HG03469 (cell line): ENCODE measurements at regions not wholly inside any gene's neighbourhood (a gene's known extent, or its start where the extent isn't known, plus 50 kb on each side); places are given as distances from the start of the nearest gene placed in this dataset.

Source experiments
- ATAC-seq: cut with Tn5 transposase; IDR thresholded peaks from one replicate; pipeline ENCODE4 v1.9.1; 2021; ENCODE audit warnings: mild to moderate bottlenecking, moderate library complexity, moderate number of reproducible peaks; ENCODE audit not compliant: unreplicated experiment

DNA sequence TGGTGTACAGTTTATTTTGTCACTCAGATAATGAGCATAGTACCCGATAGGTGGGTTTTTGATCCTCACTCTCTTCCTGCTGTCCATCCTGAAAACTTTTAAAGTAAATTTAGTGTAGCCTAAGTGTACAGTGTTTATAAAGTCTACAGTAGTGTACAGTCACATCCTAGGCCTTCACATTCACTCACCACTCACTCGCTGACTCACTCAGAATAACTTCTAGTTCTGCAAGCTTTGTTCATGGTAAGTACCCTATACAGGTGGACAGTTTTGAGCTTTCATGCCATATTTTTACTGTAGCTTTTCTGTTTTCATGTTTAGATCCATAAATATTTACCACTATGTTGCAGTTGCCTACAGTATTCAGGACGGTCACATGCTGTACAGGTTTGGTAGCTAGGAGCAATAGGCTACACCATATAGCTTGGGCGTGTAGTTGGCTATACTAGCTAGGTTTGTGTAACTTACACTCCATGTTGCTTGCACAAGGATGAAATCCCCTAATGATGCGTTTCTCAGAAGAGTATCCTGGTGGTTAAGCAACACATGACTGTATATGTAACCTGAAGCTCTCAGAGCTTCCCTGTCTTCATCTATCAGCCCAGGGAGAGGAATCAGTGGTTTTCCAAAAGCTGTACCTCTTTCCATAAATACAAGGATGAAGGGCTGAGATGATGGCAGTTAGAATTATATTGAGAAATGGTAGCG lies 87.6 kb upstream of the SLC25A26 start:
- ATAC-seq, result no peak

DNA sequence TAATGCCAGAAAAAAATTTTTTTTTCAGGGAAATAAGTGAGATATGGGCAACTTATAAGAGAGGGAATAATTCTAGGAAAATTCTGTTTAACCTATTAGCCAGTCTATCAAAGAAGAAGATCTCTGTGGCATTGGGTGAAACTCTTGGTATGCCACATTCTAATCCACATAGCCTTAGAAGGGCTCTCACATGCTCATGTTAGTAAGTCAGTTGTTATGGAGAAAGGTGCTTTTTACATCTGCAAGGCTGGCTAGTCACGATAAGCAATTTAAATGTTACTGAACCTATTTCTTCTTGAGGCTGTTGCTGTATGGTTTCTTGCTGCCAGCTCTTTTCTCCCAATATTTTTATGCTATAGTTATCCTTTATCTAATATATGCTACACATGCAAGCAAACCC lies 89.9 kb upstream of the MAGI1 start:
- ATAC-seq, result no peak

DNA sequence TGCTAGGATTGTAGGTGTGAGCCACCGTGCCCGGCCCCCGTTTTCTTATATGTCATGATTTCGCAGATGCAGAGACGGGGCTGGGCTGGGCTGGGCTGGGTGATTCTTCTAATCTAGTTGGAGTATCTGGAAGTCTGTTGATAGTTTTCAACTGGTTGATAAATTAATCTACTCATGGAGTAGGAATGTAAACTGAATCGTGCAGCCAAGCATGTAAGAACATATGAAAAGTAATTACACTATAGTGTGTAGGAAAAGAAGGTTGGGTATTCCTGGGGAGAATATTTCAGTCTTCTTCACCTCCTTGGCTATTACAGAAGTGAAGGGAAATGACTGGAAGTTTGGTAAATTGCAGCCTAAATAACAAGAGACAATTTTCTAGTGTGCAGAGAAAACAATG lies 82.6 kb upstream of the MAGI1 start:
- ATAC-seq, result no peak

DNA sequence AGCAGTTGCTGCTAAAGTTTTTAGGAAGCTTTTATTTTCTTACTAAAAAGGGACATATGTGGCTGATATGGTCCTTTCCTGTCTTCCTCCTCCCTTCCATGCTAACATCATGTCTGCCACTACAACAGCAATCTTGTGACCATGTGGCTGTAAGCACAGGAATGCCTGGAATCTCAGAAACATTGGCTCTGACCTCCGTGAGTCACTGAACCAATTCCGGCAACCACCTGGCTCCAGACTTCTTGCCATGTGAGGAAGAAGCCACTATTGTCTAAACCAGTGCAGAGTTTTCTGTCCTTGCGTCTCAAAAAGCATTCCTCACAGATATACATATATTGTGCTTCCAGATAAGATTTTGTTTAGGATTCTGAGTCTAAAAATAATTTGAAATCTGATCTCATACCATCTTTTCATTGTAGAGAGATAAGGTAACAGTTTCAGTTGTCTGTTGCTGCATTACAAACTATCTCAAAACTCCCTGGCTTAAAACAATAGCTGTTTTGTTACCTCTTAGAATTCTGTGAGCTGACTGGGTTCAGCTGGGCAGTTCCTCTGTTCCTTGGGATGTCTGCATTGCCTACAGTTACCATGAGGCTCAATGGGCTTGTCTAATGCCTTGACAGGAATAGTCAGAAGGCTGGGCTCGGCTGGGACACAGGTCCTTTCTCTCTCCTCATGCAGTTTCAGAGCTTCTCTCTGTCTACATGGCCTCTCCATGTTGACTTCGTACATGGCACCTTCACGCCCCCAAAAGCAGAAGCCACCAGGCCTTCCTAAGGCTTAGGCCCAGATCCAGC lies 77.3 kb upstream of the MAGI1 start:
- no peak for ATAC-seq

DNA sequence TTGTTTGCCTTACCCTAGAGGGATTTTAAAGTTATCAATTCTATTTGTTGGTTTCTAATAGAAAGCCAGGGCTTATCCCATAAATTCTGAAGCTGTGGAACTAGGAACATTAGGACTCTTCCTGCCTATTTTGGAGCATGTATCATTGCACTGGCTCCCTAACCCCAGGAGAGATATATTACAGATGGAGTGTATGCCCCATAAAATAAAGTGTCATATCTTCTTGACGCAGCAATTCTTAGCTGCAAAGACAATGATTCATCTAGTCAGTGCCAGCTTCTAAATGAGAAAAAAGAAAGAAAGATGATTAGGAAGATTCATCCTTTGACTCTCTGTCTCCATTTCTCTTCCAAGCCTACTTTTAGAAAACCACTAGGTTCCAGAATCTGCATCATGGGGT lies 74.8 kb upstream of the MAGI1 start:
- ATAC-seq, result no peak

DNA sequence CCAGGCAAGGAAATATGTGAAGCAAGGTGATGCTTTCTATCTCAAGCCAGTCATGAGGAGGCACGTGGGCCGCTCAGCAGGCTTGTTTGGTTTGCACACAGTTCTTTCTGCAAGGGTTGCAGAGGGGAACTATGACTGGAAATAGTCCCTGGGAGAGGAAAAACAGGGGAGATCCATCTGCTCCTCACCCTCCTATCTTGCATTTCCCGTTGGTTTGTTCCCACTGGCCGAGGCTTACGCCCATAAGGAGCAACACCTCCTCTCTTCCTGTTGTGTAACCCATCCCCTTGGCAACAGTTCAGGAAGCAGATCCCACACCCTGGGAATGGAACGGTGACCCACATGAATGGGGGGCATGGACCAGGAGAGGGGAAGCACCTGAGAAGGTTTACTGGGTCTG lies 72.1 kb upstream of the MAGI1 start:
- no peak for ATAC-seq

DNA sequence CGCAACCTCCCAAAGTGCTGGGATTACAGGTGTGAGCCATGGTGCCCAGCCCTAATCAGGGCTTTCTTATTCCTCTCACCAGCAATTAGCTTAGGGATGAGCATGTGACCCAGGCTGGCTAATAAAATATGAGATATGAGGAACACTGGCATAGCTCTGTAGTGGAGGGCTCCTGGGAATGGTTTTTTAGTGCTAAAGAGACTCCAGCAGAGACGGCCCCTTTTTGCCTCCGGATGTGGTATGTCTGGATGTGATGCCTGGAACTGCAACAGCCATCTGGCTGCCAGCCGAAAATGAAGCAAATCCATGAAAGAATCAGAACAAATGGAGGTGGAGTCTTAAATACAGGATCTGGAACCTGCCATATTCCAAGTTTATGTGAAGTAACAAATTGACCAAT lies 69.1 kb upstream of the MAGI1 start:
- no peak for ATAC-seq

DNA sequence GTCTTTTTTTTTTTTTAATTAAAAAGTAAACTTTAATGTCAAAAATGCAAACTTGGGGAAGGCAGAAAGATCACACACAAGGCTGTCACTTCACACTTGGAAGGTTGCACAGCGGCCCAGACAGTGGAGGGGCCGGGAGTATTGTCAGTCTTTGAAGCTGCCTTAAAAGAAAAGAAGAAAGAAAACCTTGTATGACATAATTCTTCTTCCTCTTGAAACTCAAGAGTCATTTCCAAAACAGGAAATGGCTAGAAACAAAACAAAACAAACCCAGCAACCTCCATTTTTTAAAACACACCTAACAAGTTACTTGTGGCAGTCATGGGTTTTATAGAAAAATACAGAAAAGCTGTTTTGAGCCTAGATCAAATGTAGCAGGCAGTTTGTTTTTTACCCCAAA lies 68.1 kb upstream of the MAGI1 start:
- ATAC-seq, result no peak

DNA sequence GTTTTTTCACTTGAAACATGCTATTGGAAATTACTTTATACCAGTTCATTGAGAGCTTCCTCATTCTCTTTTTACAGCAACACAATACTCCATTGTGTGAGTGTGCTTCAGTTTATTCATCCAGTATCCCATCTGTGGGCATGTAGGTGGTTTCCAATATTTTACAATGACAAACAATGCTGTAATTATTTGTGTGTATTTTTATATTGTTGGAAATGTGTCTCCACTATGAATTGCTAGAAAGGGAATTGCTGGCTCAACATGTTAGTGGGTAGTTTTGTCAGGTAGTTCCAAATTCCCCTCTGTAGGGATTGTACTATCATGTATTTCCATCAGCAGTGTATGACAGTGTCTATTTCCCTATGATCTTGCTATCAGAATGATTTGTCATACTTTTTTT lies 65.8 kb upstream of the MAGI1 start:
- ATAC-seq, result no peak

DNA sequence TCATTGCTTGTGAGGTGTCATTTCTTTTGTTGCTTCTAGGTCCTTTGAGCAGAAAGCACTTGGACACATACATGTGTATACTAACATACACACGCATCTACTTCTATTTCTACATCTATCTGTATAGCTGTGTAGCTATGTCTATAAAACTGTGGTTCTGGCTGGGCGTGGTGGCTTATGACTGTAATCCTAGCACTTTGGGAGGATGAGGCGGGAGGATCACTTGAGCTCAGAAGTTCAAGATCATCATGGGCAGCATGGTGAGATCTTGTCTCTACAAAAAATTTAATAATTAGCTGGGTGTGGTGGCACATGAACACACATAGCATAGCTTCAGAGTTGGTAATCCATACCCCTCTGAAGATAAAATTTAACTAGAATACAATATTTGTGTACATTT lies 65.0 kb upstream of the MAGI1 start:
- ATAC-seq, result no peak

DNA sequence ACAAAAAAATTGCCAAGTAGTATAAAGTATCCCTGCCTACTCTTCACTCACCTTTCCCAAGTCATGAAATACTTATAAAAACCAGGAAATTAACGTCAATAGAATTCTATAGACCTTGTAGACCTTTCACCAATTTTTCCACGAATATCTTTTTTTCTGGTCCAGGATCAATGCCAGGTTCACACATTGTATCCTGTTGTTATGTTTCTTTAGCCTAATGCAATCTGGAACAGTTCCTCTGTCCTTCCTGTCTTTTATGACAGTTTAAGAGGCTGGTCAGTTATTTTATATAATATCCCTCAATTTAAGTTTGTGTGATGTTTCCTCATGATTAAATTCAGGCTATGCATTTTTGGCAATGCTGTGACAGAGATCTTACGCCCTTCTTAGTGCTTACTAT lies 63.2 kb upstream of the MAGI1 start:
- no peak for ATAC-seq

DNA sequence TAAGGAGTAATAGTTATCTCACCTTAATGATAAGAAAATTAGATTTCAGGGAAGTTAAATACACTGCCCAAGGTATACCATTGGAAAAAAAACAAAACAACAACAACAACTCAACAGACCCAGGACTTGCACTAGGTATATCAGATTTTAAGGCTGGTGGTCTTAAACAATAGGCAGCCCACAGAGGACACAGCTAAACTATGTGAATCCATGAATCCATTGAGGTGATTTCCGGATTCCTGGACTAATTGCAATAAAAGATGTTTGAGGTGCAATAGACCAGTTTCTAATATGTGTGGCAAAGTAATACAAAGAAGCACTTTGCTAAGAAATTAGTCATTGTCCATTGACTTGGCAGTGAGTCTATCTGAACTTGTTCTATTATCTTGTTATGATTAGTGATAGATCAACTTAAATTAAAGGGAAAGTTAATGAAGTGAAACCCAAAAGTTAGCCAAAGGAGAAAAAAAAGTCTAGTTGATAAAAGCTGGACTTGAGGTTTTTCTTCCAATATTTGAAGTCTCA lies 60.9 kb upstream of the MAGI1 start:
- no peak for ATAC-seq

DNA sequence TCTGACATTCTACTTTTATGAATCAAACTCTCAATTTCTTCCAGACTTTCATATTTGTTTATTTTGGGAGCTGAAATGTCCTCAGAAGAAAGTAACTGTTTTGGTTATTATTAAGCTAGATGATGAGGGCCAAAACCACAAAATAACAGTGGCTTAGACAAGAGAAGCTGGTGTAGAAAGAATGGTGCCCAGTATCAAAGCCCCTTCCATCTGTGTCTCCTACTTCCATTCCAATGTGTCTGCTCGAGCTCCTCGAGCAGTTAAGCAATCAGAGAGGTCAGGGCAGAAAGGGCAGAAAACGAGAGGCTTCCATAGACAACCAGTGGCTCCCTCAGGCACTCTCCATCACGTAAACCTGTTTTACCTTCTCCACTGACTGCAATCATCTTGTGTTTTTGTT lies 59.7 kb upstream of the MAGI1 start:
- ATAC-seq, result no peak

DNA sequence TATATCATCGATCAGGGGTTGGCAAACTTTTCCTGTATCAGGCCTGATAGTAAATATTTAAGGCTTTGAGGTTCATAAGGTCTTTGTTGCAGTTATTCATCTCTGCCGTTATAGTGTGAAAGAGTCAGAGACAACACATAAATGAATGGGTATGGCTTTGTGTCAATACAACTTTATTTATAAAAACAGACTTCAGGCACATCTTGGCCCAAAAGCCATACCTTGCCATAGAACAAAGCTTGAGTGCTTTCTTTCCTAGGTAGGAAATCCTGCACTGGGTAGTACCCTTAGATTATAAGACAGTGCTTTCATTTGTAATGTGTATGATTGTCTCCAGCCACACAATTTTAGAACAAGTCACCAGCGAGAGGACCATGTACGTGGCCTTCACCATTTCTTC lies 58.9 kb upstream of the MAGI1 start:
- no peak for ATAC-seq

DNA sequence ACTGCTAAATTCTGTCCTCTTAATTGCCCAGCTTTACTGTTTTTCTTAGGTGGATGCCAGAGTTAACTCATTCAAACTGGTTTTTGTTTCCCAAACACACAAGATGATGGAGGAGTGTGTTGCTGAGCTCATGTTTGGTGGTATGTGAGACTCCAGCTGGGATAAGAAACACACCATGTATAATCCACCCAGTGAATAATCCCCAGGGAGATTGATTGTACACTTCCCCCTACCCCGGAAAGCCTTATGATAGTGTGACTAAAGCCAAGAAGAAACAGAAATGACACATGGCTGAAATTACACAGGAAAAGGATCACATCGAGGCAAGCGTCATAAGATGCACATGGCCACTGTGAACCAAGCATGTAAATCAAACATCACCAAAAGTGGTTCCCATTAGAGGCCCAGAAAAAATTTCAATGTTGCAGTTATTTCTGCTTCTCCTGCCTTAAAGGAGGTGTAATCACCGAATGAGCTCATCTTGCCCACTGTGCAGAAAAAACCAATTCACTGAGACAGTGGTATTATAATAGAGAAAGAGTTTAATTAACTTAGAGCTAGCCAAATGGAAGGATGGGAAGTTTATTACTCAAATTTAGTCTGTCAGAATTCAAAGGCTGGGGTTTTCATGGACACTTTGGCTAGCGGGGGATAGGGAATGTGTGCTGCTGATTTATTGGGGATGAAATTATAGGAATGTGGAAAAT lies 56.7 kb upstream of the MAGI1 start:
- ATAC-seq, result no peak

DNA sequence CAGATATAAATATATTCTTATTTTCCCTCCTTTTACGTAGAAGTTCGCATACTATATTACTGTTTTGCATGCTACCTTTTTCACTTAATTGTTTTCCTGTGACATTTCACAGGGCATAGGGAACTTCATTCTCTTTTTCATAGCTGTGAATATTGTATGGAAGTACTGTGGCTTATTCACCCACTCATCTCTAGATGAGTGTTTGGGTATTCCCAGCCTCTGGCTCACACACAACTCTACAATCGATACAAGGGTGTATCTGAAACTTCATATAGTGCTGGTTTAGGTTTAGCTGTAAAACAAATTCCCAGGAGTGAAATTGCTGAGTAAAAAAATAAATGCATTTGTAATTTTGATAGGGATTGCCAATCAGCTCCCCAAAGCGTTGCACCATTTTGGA lies 55.3 kb upstream of the MAGI1 start:
- no peak for ATAC-seq

DNA sequence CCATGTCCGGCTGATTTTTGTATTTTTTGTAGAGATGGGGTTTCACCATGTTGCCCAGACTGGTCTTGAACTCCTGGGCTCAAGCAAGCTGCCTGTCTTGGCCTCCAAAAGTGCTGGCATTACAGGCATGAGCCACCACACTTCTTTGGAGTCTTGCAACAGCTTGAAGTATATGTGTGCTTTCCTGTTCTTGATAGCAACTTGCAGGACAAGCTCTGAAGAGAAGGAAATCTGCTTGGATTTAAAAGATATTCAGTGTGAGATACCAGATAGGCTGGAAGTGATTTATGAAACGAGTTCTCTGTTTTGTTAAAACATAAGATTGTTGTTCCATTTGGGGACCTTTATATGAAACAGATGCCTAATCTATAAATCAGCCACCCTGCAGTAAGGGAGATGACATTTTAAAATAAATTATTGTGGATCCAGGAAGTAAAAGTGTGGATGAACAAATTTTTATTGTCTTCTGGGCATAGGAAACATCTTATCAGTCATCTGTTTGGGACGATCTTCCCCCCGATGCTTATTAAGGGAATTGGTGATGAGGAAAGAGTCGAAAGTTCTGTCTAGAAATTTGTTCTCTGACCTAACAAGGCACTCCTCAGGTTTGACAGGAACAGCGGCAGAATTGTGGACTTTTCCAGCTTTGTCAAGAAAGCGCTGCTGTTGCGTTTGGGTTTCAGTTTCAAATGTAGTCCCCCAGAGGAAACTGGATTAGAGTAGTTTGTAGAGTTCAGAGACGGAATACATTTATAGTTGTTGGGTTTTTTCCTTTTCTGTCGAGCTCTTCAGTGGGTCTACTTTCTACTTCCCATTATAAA lies 53.7 kb upstream of the MAGI1 start:
- no peak for ATAC-seq
